PC-9 (cell line): ENCODE measurements at regions not wholly inside any gene's neighbourhood (a gene's known extent, or its start where the extent isn't known, plus 50 kb on each side); places are given as distances from the start of the nearest gene placed in this dataset.

Source experiments
- CTCF ChIP-seq: fragments of 200-600 bp; sonication (generic); conservative IDR thresholded peaks from 2 replicates; pipeline ENCODE4 v1.6.1; 2017; ENCODE audit warnings: mixed run types, antibody characterized with exemption, mild to moderate bottlenecking, moderate library complexity
- EZH2 ChIP-seq: fragments of 200-600 bp; sonication (generic); IDR thresholded peaks from 2 replicates; pipeline ENCODE4 v1.8.0; 2017; ENCODE audit warnings: antibody characterized with exemption, low read depth

GRCh38 chr4:116223040-116223732 is 862.2 kb downstream of the TRAM1L1 start:
- TF ChIP-seq CTCF (no peak), EZH2 (no peak)
